ACHN (cell line): ENCODE measurements at regions not wholly inside any gene's neighbourhood (a gene's known extent, or its start where the extent isn't known, plus 50 kb on each side); places are given as distances from the start of the nearest gene placed in this dataset.
"Not testable (repeated sequence)": the region's sequence is repeated elsewhere in the genome, so short reads cannot be mapped to it uniquely, and the experiment has no call there.

ENCODE experiments used
- DNase-seq: peaks from one replicate; pipeline ENCODE4 v3.0.0-alpha.2; 2015
- in situ Hi-C: cut with HindIII; loops from 2 replicates; pipeline ENCODE4 v1.10.0; 2017; ENCODE audit warnings: low sequenced_read_pairs, low pct_ligation_motif_present, low pct_unique_long_range_greater_than_20kb

GRCh38 chr18:22813648-22814328, 119.3 kb upstream of the RBBP8 start:
- in situ Hi-C loops, result no loop called here
- DNase-seq, result peak; percentile 43

- in situ Hi-C loops, result no loop called here
- no peak for DNase-seq
Measured at GRCh38 chr18:22814329-22814703, 118.8 kb upstream of the RBBP8 start.

GRCh38 chr18:22816266-22817176, 116.6 kb upstream of the RBBP8 start:
- in situ Hi-C loops, result no loop called here
- no peak for DNase-seq

- in situ Hi-C loops, result no loop called here
- no peak for DNase-seq
Measured at GRCh38 chr18:22817844-22818243, 115.3 kb upstream of the RBBP8 start.

GRCh38 chr18:22822024-22822423, 111.1 kb upstream of the RBBP8 start:
- in situ Hi-C loops, result no loop called here
- peak; percentile 24 for DNase-seq

DNA sequence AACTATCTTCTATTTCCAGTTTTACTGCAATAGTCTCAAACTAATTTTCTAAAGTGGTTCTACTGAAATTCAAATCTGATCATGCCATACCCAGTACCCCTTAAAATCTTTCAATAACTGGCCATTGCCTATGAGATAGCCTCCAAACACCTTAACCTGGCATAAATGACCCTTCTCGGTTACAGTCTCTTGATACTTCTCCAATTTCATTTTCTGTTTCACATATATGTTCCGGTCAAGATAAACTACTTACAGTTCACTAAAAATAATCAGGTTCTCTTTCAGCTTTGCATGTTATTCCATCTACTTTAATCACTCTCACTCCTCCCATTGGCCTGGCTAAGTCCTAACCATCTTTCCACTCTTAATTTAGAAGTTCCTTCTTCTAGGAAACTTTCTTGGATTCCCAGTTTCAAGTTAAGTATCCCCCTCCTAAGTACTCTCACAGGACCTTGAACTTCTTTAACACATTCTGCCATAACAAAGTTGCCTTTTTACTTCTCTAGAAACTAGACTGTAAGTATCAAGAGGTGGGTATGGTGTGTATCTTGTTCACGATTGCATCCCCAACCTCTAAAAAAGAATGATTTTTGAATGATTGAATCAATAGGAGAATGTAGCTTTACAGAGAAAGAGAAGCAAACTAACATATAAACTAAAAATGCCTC, 110.2 kb upstream of the RBBP8 start:
- no peak for DNase-seq
- in situ Hi-C loops, result no loop called here

- no peak for DNase-seq
- in situ Hi-C loops, result no loop called here
Measured at GRCh38 chr18:22826726-22827125, 106.4 kb upstream of the RBBP8 start.

DNA sequence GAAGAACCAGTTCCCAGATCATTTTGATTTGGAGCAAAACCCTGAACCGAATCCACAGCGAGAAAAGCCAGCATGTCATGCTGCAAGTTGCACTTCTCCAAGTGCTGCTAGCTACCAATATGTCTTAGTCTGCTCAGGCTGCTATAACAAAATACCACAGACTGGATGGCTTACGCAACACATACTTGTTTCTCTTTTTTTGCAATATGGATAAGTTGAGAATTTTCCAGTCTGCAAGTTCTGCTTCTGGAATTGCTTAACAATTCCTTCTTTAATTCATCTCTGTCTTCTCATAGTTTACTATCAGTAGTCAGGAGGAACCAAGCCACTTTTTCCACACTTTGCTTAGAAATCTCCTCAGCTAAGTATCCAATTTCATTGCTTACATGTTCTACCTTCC, 105.9 kb upstream of the RBBP8 start:
- no peak for DNase-seq
- in situ Hi-C loops, result no loop called here

DNA sequence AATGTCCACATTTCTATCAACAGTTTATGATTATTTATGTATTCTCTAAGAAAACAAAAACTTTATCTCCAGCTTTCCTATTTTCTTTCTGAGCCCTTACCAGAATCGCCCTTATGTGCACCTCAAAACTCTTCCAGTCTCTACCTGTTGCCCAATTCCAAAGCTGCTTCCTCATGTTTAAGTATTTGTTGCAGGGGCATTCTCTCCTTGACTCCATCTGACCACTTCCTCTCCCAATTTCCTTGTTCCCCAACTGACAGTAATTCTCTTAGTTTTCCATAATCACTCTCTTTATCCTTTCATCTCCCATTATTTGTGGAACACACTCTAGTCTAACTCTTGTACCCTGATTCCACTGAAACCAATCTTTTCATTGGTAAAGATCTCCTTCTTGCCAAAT, 105.4 kb upstream of the RBBP8 start:
- DNase-seq, result no peak
- in situ Hi-C loops, result no loop called here

GRCh38 chr18:22828171-22828570, 105.0 kb upstream of the RBBP8 start:
- in situ Hi-C loops, result no loop called here
- DNase-seq, result no peak

DNA sequence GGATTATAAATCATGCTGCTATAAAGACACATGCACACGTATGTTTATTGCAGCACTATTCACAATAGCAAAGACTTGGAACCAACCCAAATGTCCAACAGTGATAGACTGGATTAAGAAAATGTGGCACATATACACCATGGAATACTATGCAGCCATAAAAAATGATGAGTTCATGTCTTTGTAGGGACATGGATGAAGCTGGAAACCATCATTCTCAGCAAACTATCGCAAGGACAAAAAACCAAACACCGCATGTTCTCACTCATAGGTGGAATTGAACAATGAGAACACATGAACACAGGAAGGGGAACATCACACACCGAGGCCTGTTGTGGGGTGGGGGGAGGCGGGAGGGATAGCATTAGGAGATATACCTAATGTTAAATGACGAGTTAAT, 104.5 kb upstream of the RBBP8 start:
- DNase-seq, in situ Hi-C loops: not testable (repeated sequence)

- in situ Hi-C loops, result no loop called here
- no peak for DNase-seq
Measured at GRCh38 chr18:22829781-22830180, 103.3 kb upstream of the RBBP8 start.

DNA sequence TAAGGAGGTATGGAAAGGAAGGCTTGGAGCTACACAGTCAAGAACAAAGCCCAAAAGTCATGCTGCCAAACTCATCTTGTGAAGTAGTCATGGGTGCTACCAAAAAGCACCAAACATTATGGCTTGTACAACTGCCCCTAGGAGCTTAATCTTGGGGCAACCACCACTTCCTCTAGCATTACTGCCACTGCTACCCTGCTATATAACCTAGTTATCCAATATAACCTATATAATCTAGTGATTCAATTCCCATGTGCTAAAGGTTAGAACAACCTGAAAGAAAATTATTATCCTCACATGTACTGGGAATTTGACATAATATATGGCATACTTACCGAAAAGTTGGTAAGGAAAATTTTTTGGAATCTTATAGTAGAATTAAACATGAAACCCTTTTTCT, 102.6 kb upstream of the RBBP8 start:
- DNase-seq, result no peak
- in situ Hi-C loops, result no loop called here

DNA sequence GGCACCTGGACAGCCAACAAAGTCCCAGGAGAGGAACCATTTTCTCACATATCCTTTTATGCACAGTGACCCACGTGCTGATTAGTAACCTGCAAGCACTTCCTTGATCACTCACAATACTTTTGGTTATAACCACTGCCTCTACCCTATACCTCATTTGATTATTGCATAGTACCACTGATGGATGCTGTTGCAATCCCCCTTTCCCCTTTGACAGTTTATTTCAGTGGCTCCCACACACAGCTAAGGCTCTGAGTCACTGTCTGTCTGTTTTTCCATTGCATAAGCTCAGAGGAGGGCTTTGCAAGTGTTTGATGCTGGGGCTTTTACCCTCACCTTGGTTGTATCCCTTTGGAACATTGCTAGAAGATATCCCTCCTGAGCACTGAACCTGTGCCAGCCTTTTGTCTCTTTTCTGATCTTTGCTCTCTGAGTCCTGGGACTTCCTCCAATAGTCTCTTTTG, 101.7 kb upstream of the RBBP8 start:
- no peak for DNase-seq

DNA sequence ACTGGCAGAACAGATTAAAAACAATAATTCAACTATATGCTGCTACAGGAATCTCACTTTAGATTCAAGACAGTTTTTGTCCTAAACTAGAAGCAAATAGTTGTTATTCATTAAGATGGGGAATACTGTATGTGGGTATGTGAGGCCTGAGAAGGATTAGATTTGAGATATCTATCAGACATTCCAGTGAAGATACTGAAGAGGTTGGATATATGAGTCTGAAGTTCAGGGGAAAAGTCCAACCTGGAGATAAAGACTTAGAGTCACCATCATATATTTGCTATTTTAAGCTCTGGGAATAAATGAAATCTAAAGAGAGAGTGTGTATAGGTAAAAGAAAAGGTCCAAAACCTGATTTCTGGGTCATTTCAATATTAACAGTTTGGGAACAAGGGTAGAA, 96.2 kb upstream of the RBBP8 start:
- DNase-seq, result no peak
- in situ Hi-C loops, result no loop called here

More for the DNA sequence above, 101.7 kb upstream of the RBBP8 start:
- in situ Hi-C loops, result no loop called here

DNA sequence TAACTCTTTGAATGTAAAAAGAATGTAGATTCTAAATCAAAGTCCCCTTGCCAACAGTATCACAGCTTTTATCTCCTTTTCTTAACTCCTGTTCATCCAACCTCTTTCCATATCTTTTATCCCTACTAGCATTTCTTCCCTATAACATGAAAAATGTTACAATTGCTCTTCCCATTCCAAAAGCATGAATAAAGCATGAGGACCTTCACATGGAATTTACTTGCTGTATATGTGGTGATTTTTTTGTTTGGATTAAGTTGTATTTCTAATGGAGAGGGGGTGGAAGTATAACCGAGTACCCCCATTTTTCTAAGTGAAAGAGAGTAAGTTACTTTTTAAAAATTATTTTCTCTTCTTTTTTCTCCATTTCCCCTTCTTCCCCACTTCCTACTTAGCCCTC, 94.9 kb upstream of the RBBP8 start:
- DNase-seq, result no peak
- in situ Hi-C loops, result no loop called here

GRCh38 chr18:22838639-22839277, 94.4 kb upstream of the RBBP8 start:
- in situ Hi-C loops, result no loop called here
- DNase-seq, result no peak

GRCh38 chr18:22839340-22839821, 93.7 kb upstream of the RBBP8 start:
- in situ Hi-C loops, result no loop called here
- DNase-seq, result no peak
